ENCODE measurements at regions not wholly inside any gene's neighbourhood (a gene's known extent, or its start where the extent isn't known, plus 50 kb on each side); places are given as distances from the start of the nearest gene placed in this dataset.

DNA sequence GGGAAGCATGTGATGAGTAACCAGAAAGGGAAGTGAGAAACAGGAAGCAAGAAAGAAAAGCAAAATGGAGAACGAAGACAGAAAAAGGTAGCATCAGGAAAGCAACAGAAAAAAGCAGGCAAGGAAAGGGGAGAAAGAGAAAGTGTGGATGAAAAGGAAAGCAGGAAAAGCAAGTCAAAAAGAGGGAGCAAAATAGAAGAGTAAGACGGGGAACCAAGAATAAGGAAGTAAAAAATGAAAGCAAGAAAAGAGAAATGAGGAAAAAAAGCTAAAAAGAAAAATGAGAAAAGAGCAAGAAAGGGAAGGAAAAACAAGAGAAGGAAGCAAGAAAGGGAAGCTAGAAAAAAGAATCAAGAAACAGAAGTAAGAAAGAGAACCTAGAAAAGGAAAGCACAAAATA, 242.3 kb upstream of the NCKAP5 start:
- H3K36me3 Mint-ChIP-seq = peaks cover 22% of the 10 kb centered on the region
- H3K4me1 Mint-ChIP-seq = peaks cover 23% of the 10 kb centered on the region
- peak overlapping the region; percentile 76 for H3K27ac Mint-ChIP-seq
- ATAC-seq (ENCODE audit: low read depth) = no peak
- no peak for DNase-seq (ENCODE audit: low spot score in 2 of 2)
- peak overlapping the region; percentile 15 for H3K4me3 Mint-ChIP-seq
- no peaks in the 10 kb centered on the region for H3K27me3 Mint-ChIP-seq
- H3K9me3 Mint-ChIP-seq = peaks cover 32% of the 10 kb centered on the region

DNA sequence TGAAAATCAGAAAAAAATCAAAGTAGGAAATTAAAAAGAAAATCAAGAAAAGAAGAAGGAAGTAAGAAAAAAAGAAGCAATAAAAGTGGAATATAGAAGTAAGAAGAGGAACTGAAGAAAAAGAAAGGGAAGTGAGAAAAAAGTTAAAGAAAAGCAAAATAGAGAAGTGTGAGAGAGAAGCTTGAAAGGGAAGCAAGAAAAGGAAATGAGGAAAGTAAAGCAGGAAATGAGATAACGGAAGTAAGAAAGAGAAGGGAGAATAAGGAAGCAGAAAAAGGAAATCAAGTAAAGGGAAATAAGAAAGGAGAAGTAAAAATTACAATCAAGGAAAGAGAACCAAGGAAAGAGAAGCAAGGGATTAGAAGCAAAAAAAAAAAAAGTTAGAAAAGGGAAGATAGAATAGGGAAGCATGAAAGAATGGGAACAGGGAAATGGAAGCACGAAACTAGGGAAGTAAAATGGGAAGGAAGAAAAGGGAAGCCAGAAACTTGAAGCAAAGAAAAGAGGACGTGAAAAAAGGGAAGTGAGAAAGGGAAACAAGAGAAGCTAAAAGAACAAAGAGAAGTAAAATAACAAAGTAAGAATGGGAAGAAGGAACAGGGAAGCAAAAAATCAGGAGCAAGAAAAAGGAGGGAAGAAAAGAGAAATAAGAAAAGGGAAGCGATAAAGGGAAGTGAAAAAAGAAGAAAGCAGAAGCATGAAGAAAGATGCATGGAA, 243.3 kb upstream of the NCKAP5 start:
- H3K36me3 Mint-ChIP-seq = peaks cover 22% of the 10 kb centered on the region
- no peaks in the 10 kb centered on the region for H3K27me3 Mint-ChIP-seq
- H3K9me3 Mint-ChIP-seq = peaks cover 32% of the 10 kb centered on the region
- H3K4me1 Mint-ChIP-seq = peaks cover 23% of the 10 kb centered on the region
- peak overlapping the region; percentile 76 for H3K27ac Mint-ChIP-seq
- H3K4me3 Mint-ChIP-seq = no peak overlapping the region
- peak in 1 of 2 donors; percentile 10 for DNase-seq (ENCODE audit: low spot score in 2 of 2)
- peak; percentile 68 for ATAC-seq (ENCODE audit: low read depth)

DNA sequence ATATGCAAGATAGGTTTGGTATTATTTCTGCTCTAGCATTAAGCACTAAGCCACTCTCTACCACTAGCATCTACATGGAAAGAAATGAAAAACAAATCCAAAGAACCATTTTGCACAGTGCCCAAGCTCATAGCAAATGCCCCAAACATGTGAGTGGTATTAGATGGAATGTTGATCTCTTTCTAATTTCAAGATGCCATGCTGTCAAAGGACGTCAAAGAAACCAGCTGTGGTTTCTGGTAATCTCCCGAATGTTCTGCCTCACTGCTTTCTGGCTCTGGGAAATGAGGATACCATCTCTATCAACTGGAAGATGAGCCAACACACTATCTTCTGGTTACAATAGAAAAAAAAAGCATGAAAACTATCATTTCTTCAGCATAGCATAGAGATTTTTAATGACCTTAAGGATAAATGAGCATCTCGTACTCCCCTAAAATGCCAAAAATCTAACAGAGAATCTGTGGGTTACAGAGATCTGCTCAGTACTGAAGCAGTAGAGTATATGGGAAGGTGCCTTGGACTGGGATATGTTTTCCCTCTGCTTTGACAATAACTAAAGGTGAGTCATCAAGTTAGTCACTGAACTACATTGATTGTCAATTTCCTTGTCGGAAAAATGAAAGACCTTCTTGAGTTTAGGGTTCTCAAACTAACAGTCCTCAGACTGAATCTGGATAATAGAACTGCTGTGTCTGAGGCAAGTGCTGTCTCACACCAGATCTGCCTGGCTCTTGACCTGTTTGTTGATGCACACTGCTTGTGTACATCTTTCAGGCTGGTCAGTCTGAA, 244.8 kb upstream of the NCKAP5 start:
- Mint-ChIP-seq H3K36me3 (peaks cover 22% of the 10 kb centered on the region), H3K27me3 (no peaks in the 10 kb centered on the region), H3K9me3 (peaks cover 32% of the 10 kb centered on the region), H3K4me1 (peaks cover 23% of the 10 kb centered on the region), H3K4me3 (no peak overlapping the region), H3K27ac (no peak overlapping the region)
- ATAC-seq (ENCODE audit: low read depth) (no peak), DNase-seq (ENCODE audit: low spot score in 2 of 2) (no peak)

DNA sequence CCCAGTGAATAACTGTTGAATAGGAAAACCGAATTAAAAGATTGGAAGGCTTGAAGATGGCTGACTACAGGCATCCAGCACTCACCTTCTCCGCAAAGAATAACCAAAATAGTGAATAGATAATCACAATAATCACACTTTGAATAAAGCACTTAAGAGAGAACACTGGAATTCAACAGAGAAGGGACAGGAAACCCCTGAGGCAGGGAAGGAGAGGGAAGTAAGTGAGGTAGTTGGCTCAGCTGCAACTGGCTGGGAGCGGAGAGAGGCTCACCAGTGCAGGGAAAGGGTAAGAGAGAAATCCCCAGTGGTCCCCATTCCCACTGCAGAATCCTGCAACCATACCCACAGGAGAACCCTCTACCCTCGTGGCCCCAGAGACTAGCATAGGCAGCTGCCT, 246.6 kb upstream of the NCKAP5 start:
- Mint-ChIP-seq H3K36me3 (peaks cover 15% of the 10 kb centered on the region), H3K4me3 (no peak overlapping the region), H3K27me3 (no peaks in the 10 kb centered on the region), H3K27ac (no peak overlapping the region), H3K4me1 (peaks cover 16% of the 10 kb centered on the region), H3K9me3 (peaks cover 22% of the 10 kb centered on the region)
- no peak for ATAC-seq (ENCODE audit: low read depth)
- no peak for DNase-seq (ENCODE audit: low spot score in 2 of 2)

DNA sequence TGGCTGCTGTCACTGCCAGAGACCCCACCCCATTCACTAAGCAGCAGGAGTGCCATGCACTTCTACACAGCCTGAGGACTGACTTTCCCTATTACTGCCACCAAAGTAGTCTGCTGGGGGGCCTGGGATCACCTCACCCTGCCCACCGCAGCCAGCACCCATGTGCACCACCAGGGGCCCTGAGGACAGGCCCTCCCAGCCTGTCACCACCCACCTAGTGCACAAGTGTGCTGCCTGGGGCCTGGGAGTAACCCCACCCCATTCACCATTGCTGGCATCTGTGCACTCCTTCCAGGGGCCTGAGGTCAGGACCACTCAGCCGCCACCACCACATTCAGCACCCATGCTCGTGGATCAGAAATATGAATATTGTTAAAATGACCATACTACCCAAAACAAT, 247.8 kb upstream of the NCKAP5 start:
- DNase-seq (ENCODE audit: low spot score in 2 of 2) = no peak
- Mint-ChIP-seq H3K4me3 (no peak overlapping the region), H3K9me3 (peaks cover 14% of the 10 kb centered on the region), H3K4me1 (peaks cover 8% of the 10 kb centered on the region), H3K27ac (no peak overlapping the region), H3K27me3 (no peaks in the 10 kb centered on the region), H3K36me3 (peaks cover 7% of the 10 kb centered on the region)
- no peak for ATAC-seq (ENCODE audit: low read depth)

DNA sequence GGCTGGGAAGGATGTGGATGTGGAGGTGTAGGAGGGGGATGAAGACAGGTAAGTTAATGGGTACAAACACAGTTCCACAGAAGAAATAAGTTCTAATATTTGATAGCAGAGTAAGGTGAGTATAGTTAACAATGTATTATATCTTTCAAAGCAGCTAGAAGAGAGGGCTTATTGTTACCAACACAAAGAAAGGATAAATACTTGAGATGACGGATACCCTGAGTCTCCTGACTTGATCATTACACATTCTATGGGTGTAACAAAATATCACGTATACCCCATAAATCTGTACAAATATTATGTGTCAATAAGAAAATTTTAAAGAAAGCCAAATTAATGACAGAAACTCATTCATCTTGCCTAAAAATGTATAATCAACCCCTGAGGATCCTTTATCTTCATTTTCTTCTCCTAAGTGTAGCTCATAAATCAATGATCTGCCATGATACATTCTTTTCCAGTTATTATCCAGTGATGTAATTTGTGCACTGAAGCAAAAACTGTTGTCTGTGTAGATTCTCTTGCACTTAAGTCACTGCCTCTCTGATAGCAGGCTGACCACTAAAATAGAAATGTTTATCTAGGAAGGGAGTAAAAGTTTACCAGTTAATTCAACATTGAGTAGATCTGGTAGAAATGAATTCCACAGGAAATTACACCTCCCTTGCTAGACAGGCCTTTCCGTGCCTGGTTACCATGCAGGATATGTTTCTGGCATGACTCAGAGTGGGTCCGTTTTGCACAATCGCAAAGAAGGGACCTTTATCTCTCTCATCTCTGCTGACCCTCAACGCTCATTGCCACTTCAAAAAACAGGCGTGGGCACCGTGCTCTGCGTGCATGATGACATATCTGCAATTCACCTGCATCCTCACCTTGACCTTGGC, 249.7 kb upstream of the NCKAP5 start:
- Mint-ChIP-seq H3K27me3 (no peaks in the 10 kb centered on the region), H3K4me1 (no peaks in the 10 kb centered on the region), H3K4me3 (no peak overlapping the region), H3K9me3 (peaks cover 4% of the 10 kb centered on the region), H3K36me3 (no peaks in the 10 kb centered on the region), H3K27ac (no peak overlapping the region)
- DNase-seq (ENCODE audit: low spot score in 2 of 2) = no peak
- no peak for ATAC-seq (ENCODE audit: low read depth)

DNA sequence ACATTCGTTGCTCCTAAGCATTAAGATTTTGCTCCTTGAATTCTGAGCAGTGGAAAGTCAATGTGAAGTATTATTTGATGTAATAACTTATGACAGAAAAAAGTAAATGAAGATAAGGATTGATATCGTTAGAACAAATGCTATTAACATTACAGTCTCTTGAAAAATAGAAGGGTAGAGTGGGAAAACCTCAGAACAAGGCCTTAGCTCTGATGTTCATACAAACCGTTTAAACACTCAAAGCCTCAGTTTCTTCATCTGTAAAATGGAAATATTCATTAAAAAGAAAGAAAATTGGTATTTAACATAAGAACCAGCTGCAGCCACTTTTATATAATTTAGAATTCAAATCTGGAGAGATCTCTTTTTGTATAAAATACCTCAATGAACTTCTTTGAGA, 250.4 kb upstream of the NCKAP5 start:
- peaks cover 2% of the 10 kb centered on the region for H3K9me3 Mint-ChIP-seq
- no peaks in the 10 kb centered on the region for H3K4me1 Mint-ChIP-seq
- H3K27me3 Mint-ChIP-seq = no peaks in the 10 kb centered on the region
- ATAC-seq (ENCODE audit: low read depth) (no peak), DNase-seq (ENCODE audit: low spot score in 2 of 2) (no peak)
- H3K36me3 Mint-ChIP-seq = no peaks in the 10 kb centered on the region
- no peak overlapping the region for H3K4me3 Mint-ChIP-seq
- H3K27ac Mint-ChIP-seq = no peak overlapping the region

DNA sequence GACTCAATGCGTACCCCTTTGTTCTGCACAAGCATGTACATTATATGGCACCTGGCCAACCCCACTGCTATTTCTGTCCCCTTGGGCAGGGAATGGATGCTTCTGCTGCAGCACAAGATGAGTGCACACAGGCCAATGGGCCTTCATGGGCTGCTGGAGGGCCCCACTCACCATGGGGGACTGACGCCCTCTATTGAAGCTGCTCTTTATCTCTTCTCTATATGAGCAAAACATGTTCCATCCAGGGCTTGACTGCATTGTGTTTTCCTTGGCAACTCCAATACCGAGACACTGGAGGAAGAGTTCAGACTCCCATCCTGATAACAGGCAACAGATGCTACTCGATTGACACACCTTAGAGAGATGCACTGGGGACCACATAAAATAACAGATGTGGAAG, 251.6 kb upstream of the NCKAP5 start:
- H3K4me1 Mint-ChIP-seq = no peaks in the 10 kb centered on the region
- H3K27me3 Mint-ChIP-seq = no peaks in the 10 kb centered on the region
- H3K36me3 Mint-ChIP-seq = no peaks in the 10 kb centered on the region
- no peak overlapping the region for H3K27ac Mint-ChIP-seq
- H3K4me3 Mint-ChIP-seq = no peak overlapping the region
- no peak for DNase-seq (ENCODE audit: low spot score in 2 of 2)
- no peaks in the 10 kb centered on the region for H3K9me3 Mint-ChIP-seq
- no peak for ATAC-seq (ENCODE audit: low read depth)

DNA sequence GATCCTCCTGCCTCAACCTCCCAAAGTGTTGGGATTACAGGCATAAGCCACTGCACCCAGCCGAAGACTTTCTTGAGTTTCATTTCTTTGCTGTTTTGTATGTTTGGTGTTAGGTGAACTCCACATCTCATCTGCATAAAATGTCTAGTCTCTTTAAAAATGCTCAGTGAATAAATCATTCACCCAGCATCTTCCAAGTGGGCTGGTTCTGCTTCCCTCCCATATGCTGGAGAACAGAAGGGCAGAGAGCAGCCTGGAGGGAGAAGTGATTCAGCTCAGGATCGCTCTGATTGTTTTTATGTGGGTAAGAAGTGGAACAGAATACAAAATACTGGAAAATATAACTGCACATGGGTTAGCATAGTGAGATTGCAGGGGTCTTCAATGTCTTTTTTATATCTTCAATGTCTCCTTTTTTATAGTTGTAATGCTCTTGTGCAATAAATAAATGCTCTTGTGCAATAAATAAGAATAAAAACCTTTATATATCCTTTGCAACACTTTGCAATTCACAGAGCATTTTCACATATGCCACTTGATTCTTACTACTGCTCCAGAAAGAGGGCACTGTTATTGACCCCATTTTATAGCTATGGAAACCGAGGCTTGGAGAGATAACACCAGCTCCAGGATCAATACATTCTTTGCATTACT, 253.0 kb upstream of the NCKAP5 start:
- peaks cover under 1% of the 10 kb centered on the region for H3K27me3 Mint-ChIP-seq
- no peak for ATAC-seq (ENCODE audit: low read depth)
- H3K27ac Mint-ChIP-seq = no peak overlapping the region
- no peaks in the 10 kb centered on the region for H3K4me1 Mint-ChIP-seq
- no peak overlapping the region for H3K4me3 Mint-ChIP-seq
- H3K36me3 Mint-ChIP-seq = peaks cover 2% of the 10 kb centered on the region
- no peaks in the 10 kb centered on the region for H3K9me3 Mint-ChIP-seq
- DNase-seq (ENCODE audit: low spot score in 2 of 2) = no peak

DNA sequence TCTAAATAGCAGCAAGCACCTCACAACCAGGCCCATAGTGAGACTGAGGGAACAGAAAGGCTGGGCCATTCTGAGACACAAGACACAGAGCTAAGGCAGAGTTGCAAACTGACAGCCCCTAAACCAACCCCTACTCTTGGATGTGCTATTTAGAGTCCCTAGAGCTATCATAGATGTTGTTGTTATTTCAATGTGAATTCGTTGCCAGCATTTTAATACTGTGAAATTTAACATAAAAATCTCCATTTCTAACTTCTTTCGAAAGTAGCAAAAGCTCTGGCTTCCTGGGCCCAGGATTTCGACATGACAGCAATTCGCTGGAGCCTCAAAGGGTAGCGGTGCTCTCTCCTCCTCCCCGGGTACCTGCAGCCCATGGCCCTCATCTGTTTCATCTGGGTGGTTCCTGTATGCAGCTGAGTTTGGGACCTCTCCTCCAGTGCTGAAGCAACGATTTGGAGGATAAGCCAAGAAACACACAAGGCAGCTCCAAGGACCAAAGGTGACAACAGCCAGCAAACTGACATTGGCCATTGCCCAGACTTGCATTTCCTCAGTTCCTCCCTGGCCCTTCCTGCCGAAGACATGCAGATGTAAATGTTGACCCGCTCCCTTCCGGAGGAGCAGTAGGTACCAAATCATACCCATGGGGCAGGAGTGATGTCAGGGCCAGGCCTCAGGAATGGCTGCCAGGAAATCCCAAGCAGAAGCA, 254.4 kb upstream of the NCKAP5 start:
- H3K4me1 Mint-ChIP-seq = no peaks in the 10 kb centered on the region
- no peaks in the 10 kb centered on the region for H3K9me3 Mint-ChIP-seq
- H3K36me3 Mint-ChIP-seq = peaks cover 2% of the 10 kb centered on the region
- H3K27me3 Mint-ChIP-seq = peaks cover 3% of the 10 kb centered on the region
- no peak overlapping the region for H3K27ac Mint-ChIP-seq
- no peak overlapping the region for H3K4me3 Mint-ChIP-seq
- DNase-seq (ENCODE audit: low spot score in 2 of 2) (no peak), ATAC-seq (ENCODE audit: low read depth) (no peak)

DNA sequence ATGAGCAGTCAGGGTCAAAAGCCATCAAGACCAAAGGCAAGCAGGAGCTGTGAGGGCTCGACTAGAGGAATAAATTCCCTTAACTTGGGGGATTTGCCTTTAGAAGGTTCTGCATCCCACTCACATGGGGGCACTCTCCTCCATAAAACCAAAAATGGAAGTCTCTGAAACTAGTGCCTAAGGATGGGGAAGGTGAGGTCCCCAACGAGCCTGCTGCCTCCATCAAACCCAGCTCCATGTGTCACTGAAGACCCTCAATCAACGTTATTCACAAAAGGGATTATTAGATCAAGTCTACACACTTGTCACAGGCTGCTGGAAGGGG, 254.9 kb upstream of the NCKAP5 start:
- Mint-ChIP-seq H3K36me3 (peaks cover 2% of the 10 kb centered on the region), H3K9me3 (no peaks in the 10 kb centered on the region), H3K4me3 (no peak overlapping the region), H3K27me3 (peaks cover 7% of the 10 kb centered on the region), H3K27ac (no peak overlapping the region), H3K4me1 (no peaks in the 10 kb centered on the region)
- DNase-seq (ENCODE audit: low spot score in 2 of 2) (no peak), ATAC-seq (ENCODE audit: low read depth) (no peak)

DNA sequence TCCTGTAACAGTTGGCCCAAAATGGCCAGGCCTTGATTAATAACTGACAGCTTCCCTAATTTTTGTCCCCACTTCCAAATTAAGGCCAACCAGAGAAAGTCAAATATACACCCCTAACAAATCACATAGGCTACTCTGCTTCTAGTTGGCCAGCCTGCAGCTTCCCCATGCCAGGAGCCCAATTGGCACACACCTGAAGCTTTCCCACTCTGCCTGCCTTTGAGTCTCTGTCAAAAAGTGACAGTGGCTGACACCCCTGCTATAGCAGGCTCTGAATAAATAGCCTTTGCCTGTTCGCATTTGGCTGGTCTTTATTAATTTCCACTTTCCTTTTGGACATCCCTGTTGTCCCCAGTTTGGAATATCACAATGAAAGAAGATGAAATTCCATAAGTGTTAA, 256.6 kb upstream of the NCKAP5 start:
- peaks cover 9% of the 10 kb centered on the region for H3K27me3 Mint-ChIP-seq
- H3K4me3 Mint-ChIP-seq = no peak overlapping the region
- ATAC-seq (ENCODE audit: low read depth) (no peak), DNase-seq (ENCODE audit: low spot score in 2 of 2) (no peak)
- H3K27ac Mint-ChIP-seq = no peak overlapping the region
- H3K36me3 Mint-ChIP-seq = peaks cover 2% of the 10 kb centered on the region
- no peaks in the 10 kb centered on the region for H3K9me3 Mint-ChIP-seq
- no peaks in the 10 kb centered on the region for H3K4me1 Mint-ChIP-seq

DNA sequence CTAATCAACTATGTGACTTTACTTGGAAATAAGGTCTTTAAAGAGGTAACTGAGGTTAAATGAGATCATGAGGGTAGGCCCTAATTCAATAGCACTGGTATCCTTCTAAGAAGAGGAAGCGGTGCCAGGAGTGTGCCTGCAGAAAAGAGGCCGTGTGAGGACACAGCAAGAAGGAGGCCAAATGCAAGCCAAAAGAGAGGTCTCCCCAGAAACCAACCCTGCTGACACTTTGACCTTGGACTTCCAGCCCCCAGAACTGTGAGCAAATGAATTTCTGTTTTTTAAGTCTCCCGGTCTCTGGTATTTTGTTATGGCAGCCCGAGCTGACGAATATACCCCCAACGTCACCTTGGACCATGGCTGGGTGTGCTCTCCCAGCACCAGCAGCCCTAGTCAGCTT, 257.5 kb upstream of the NCKAP5 start:
- Mint-ChIP-seq H3K9me3 (no peaks in the 10 kb centered on the region), H3K27ac (no peak overlapping the region), H3K36me3 (peaks cover 2% of the 10 kb centered on the region), H3K27me3 (peaks cover 9% of the 10 kb centered on the region), H3K4me3 (no peak overlapping the region), H3K4me1 (no peaks in the 10 kb centered on the region)
- no peak for ATAC-seq (ENCODE audit: low read depth)
- no peak for DNase-seq (ENCODE audit: low spot score in 2 of 2)
